ENCODE measurements at regions not wholly inside any gene's neighbourhood (a gene's known extent, or its start where the extent isn't known, plus 50 kb on each side); places are given as distances from the start of the nearest gene placed in this dataset.
A peak's percentile ranks its signal among the peaks of the same experiment; 100 is the strongest.
"Not testable (repeated sequence)": the region's sequence is repeated elsewhere in the genome, so short reads cannot be mapped to it uniquely, and the experiment has no call there.

DNA sequence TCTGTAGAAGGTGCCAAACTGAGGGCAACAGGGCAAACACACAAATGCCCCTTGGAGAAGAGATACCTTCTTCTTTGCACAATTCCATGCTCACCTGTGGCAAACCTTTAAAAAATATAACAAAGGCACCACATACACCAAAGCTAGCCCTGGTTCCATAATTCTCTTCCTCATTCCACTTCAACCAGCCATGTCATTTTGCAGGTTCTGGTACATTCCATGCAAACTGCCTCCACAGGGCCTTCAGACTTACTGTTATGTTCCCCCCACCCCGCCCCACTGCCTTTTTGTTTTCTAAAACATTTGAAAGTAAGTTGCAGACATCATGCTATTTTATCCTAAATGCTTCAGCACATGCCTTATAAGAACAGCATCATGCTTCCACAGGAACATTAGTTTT lies 269.0 kb downstream of the NSUN3 start:
- no peak for DNase-seq (ENCODE audit: low read depth, low spot score)

DNA sequence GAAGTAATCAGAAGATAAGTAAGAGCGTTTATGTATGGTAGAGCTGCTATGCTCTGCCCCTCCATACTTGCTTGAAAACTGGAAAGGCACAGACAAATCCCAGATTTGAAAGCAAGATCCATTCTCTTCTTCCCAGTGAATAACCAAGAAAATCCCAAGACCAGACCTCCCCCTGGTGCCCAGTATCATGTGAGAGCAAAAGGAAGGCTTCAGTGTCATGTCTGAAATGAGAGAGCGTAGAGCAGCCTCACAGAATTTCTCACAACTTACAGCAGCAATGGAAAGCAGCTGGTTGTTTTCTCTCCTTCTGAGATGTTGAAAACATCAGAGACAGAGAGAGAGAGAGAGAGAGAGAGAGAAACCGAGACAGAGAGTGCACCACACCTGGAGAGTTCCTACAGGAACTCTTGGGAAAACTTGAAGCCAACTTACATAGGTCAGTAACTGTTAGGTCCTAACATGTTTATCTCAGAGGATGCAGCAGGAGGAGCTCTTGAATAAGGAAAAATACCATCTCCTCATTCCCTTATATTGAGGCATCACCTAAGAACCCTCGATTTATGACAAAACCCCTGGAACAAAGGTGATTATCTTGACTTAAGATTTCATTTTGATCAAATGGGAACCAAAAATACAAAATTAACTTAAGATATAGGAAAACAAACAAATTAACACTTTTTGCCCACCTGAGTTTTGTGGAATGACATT lies 273.3 kb downstream of the NSUN3 start:
- DNase-seq (ENCODE audit: low read depth, low spot score) = peak; percentile 77

DNA sequence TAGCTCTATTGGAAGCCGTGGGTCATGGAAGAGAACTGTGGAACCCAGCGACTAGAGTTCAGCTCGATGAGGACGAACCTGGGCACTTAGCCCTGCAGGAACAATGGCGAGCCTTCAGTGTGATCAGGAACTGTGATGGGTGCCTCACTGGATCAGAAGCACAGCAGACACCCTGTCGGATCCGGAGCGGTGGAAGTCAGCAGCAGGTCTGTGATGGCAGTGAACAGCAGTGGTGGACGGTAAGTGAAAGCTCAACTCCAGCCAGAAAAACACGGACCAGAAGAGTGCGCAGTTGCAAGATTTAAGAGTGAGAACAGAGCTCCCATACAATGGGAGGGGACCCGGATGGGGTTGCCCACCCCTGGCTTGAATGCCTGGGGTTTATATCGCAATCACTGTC lies 282.2 kb downstream of the NSUN3 start:
- no peak for DNase-seq (ENCODE audit: low read depth, low spot score)

DNA sequence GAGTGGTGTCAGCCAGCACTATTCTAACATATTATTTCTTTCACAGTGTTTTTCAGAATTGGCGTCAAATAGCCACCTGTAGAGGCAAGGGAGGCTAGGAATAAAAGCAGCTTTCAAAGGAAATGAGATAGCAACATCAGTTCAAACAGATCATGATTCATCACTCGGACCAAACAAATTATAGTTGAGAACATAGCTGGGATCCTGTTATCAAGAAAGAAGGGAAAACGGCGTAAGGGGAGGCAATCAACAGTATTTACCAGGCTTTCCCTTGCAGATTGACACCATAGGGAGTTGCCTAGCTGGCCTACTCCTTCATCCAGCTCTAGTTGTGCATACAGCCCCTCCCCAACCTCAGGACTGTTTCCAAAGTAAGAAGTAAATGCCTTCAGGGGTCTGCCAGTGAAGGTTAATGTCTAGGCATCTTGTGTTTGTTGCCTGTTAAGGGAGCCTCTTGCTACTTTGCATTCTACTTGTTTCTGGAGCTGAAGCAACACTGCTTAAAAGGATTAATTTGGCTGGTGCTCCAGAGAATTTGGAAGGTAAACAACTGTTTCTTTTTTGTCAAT lies 286.5 kb downstream of the NSUN3 start:
- peak; percentile 9 for DNase-seq (ENCODE audit: low read depth, low spot score)

DNA sequence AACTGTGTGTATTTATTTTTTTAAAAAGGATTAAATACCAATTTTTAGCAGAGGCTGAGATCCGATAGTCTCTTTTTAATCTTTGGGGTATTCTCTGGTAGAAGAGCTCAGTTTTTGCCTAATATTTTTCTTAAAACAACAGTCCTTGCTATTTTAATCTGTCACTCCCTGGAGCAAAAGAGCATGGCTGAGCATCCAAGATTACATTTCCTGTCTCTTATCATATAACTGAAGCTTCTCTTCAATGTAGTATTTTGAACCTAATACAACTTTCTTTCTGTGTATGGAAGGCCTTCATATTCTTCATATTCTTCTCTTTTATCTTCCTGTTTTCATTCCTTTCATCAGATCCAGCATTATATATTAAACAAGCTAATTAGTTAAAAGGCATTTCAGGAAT lies 293.7 kb downstream of the NSUN3 start:
- DNase-seq (ENCODE audit: low read depth, low spot score) = no peak

DNA sequence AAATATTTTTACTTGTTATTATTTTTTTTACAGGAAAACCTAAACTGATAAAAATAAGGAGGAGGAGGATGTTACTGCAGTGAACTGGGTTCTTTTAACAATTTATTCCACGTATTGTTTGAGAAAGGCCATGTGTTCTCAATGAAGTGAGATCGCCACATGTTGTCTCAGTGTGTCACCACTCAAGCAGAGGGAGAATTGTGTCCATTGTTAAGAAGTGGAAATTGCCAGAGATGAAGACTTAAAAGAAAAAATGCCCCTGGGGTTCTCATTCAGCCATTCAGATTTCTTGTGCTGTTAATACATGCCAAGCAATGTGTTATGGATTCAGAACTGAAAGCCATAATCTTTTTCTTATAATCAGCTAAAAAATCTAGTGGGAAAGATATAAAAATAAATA lies 297.1 kb downstream of the NSUN3 start:
- DNase-seq (ENCODE audit: low read depth, low spot score) = no peak

DNA sequence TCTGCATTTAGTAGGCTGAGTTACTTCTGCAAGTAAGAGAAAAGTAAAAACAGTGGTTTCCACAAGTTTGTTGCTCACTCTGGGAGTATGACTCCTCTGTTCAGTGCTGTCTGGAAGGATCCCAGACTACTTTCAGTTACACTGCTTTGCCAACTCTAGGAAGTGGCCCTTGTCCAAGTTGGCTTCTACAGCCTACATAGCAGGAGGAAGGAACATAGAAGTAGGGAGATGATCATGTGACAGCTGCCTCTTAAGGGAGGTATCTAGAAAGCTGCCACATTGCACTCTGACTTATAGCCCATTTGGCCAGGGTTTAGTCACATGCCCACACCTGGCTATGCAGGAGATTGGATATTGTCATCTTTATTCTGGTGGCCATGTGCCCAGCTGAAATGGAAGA lies 298.1 kb downstream of the NSUN3 start:
- DNase-seq (ENCODE audit: low read depth, low spot score) = peak; percentile 77

DNA sequence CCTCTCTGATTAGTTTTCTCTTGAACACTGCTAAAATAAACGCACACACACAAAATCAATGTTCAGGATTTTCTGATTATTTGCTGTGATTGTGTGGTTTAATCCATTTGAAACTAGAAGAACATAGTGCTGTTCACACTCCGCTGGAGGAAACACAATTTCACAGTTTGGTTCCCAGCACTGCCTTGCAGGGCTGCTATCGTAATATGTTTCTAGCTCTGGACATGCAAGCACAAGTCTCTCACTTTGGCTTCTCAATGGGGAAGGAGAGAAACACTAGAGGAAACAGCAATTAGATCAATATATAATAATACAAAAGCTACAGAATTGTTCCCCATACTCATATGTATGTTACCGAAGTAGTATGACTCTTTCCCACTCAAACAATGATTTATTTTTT lies 299.5 kb downstream of the NSUN3 start:
- no peak for DNase-seq (ENCODE audit: low read depth, low spot score)

DNA sequence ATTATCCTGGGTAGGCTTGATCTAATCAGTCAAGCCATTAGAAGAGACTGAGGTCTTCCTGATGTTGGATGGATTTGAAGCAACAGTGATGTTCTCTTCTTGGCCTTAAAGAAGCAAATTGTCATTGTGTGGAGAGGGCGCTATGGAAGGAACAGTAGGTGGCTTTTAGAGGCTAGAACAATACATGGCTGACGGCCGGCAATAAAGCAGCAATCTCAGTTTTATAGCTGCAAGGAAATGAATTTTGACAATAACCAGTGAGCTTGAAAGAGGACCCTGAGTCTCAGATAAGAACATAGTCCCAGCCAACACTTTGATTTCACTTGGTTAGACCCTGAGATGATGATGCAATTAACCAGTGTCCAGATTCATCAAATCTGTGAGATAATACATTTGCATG lies 302.1 kb downstream of the NSUN3 start:
- no peak for DNase-seq (ENCODE audit: low read depth, low spot score)

DNA sequence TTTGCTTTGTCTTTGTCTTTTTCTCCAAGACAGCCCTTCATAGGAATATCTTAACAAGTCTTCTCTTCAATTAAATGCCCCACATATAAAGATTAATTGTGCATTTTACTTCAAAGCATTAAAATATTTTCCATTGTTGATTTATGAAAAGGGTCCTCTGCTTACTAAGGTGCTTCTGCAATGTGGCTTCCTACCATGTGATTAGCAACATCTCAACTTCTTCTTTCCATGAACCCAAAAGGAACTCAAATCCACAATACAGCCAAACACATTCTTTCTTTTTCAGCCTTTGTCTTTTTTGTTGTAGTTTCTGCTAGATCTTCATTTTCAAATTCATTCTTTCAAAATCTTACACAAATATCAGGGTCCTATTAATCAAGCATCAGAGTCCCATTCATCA lies 309.2 kb downstream of the NSUN3 start:
- DNase-seq (ENCODE audit: low read depth, low spot score) = no peak

DNA sequence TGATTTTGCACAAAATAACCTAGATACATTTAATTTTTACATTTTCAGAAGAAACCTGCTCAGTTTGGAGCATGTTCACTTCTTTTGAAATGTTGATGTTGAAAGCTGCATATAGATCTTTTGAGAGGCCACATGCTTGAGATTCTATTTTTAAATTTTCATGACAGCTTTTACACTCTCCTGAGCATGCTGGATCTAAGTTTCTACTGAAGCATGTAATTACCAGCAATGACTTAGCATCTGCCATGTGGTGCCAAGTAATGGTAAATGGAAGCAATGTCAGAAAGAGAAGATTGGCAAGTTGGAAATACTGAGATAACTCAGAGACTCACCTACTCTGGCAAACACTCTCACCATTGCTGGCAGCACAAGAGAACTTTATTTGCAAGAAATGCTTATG lies 310.6 kb downstream of the NSUN3 start:
- DNase-seq (ENCODE audit: low read depth, low spot score) = no peak

DNA sequence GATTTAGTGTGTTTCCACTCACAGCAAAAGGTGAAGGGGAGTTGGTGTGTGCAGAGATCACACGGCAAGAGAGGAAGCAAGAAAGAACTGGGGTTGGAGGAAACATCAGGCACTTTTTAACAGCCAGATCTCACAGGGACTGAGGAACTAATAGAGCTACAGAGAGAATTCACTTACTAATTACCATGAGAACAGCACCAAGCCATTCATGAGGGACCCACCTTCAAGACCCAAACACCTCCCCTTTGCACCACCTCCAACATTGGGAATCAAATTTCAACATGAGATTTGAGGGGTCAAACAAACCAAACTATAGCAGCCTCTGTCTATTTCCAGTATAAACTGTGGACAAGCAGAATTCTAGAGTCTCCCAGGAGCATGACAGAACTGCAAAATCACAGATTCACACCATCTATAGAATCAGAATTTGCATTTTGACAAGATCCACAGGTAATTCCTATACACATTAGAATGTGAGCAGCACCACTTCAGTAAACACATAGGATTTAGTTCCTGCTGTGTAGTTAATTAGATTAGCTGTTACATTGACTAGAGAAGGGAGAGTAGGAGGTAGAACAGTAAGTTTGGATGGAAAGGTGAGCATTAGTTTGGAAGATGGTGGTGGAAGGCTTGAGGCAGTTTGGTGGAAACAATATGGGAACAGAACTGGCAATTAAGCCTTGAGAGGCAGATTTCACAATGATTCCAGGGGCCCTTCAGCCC lies 311.7 kb downstream of the NSUN3 start:
- no peak for DNase-seq (ENCODE audit: low read depth, low spot score)

DNA sequence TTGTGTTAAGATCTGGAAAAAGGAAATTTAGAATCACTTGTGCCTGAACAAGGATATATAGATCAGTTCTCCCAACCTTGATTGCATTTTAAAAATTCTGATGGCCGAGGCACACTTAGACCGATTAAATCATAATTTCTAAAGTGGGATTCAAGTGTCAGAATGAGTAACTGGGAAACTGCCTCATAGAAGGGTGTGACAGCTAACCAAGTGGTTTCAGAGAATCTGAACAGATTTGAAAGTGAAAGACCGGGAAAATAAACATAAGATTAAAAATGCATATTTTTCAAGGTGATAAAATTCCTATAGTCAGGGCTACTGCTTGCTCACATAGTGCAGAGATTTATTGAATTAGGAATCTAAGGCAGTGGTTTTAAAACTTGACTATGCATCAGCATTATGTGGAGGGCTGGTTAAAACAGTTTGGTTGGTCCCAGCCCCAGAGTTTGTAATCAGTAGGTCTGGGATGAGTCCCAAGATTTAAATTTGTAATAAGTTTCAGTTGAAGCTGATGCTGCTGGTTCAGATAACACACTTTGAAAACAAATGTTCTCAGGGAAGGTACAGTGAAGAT lies 314.3 kb downstream of the NSUN3 start:
- peak; percentile 8 for DNase-seq (ENCODE audit: low read depth, low spot score)

DNA sequence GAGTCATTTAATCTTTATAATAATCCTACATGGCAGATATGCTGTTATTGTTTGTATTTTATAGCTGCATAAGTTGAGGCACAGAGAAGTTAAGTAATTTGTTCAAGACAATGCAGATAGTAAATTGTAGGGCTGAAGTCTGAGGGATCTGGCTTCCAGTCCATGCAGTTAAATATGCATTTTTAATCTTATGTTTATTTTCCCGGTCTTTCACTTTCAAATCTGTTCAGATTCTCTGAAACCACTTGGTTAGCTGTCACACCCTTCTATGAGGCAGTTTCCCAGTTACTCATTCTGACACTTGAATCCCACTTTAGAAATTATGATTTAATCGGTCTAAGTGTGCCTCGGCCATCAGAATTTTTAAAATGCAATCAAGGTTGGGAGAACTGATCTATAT lies 315.0 kb downstream of the NSUN3 start:
- not testable (repeated sequence) for DNase-seq (ENCODE audit: low read depth, low spot score)

DNA sequence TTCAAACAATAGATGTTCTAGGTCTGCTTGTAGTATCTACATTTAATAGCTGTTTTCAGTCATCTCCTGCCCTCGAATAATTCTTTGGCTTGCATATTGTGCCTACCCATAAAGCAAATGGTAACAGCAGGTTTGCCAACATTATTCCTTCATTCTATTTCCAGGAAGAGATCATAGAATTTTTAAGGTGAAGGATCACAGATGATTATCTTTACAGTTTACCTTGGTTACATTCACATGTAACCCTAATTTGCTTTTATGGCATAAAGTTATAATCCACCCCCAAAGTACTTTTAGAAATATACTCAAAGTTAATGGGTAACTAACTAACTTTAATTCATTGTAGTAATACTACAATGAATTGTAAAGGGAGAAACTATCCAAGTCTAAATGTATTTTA lies 315.5 kb downstream of the NSUN3 start:
- DNase-seq (ENCODE audit: low read depth, low spot score) = no peak

DNA sequence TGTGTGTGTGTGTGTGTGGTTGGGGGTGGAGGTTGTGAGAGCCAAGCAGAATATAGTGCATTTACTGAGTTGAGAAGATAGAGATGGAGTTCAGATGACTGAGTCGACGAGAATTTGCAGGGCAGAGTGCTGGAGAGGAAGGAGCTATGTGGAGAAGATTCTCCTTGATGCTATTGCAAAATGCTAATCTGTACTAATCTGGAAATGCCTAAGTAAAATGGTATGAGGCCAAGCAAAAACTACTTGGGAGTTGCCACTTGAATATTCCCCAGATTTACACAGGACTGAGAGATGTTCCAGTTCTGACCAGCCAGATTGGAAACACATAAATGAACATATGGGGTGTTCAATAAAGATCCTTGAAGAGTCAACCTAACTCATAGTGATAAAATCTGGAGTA lies 316.4 kb downstream of the NSUN3 start:
- no peak for DNase-seq (ENCODE audit: low read depth, low spot score)

DNA sequence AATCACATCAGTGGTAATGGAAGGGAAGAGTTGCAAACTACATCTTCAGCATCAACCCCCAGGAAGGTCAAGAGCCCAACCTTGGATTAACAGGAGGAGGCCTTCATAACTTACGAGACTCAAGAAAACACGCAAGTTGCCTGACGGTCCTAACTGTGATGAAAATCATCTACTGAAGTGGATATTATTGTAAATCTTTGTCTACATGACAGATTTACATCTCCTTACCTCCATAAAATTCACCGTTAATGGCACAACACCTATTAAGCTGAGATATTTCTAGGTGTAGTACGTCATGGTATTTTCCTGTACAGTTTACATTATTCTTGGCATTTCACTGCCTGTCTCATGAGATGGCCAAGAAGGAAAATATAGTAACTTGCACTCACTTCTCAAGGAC lies 332.0 kb downstream of the NSUN3 start:
- DNase-seq (ENCODE audit: low read depth, low spot score) = no peak

DNA sequence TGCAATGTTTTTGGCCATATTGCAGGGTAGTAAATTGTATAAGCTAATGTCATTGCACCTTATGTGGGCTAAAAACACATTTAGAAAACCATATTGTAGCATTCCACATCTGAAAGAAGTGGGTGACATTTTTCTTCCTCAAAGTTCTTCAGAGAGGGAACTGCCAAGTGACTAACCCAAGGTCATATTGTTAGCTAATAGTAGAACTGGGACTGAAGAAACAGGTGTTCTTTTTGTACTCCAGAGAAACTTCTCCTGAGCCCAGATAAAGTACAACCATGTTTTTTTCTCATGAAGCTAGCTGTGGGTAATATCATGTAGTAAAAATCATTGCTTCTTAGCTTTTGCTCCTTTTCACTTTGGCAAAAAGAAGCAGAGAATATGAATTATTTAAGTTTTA lies 333.0 kb downstream of the NSUN3 start:
- no peak for DNase-seq (ENCODE audit: low read depth, low spot score)

DNA sequence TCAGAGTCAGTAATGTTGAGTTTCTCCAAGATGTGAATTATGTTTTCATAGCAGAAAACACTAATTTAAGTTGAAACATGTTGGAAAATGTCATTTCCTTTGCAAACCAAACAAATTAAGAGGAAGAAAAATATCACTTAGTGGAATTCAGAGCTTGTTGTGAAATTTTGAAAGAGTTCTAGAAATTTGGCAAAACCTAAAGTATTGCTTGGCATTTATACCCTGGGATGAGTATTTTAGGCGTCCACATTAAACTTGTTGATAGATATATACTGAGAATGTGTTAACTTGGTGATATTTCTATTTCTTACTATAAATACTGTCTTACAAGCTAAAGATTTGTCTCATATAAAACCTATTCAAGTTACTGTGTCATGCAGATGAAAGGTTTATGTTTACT lies 335.2 kb downstream of the NSUN3 start:
- no peak for DNase-seq (ENCODE audit: low read depth, low spot score)

DNA sequence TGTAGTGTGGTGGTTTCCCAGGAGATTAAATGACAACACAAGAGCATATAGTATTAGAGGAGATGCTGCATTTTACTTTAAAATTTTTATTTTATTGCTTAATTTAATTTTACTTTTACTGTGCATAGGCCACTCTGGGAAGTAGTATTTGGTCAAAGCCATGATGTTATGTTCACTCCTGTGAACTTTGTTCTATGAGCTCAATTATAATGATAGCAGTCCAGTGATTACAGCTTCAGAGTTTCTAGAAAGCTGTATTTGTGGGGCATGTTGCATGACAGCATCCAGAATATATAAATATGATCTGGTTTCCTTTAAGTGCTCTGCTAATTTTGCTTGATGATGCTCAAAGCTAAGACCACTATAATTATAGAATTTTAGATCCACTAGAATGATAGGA lies 338.6 kb downstream of the NSUN3 start:
- no peak for DNase-seq (ENCODE audit: low read depth, low spot score)

DNA sequence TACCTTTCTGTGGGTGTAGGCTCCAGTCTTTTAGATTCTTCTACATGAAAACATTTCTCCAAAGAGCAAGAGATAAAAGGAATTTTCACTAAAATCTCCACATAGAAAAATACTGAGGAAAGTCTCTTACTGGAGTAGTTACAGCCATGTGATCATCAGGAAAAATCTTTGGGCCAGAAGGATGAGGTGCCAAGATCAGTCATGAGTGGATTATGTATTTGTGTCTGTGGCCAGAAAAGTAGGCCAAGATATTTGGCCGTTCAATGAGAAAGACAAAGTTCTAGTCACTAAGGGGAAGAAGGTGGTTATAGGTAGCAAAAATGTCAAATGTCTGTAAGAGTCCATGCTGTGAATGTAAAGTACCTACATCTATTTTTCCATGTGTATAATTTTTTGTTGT lies 339.3 kb downstream of the NSUN3 start:
- DNase-seq (ENCODE audit: low read depth, low spot score) = no peak

DNA sequence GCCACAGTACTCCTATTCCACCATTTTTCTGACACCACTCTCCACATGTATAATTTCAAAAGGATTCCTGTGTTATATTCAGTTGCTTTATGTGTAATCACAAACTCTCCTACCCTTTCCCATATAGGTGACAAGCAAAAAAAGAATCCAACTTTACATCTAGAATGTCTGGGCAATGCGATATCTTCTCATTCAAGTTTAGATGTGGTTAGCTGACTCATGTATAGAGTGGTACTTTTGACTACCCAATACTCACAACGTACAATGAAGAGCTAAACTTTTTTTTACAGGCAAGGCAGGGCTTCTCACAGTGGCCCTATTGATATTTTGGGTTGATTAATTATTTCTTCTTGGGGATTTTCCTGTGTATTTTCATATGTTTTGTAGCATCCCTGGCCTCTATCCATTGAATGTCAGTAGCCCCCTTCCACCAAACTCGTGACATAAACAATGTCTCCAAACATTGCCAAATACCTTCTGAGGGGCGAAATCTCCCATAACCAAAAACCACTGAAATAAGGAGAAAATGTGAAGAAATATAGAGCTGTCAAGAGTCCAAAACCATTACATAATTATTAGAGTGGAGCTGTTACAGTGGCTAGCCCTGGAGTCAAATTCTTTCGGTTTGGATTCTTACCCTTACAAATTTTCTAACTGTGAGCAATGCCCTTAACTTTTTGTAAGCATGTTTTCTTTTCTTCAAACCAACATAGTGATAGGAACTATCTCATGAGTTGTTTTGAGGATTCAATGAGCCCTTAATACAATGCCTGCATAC lies 342.6 kb downstream of the NSUN3 start:
- DNase-seq (ENCODE audit: low read depth, low spot score) = peak; percentile 67
